PFSK-1 (cell line): ENCODE measurements at regions not wholly inside any gene's neighbourhood (a gene's known extent, or its start where the extent isn't known, plus 50 kb on each side); places are given as distances from the start of the nearest gene placed in this dataset.

Experiments used
- FOXP2 ChIP-seq: optimal IDR thresholded peaks from 2 replicates; pipeline ENCODE3; 2011; ENCODE audit warnings: borderline replicate concordance, control low read depth, inconsistent platforms; ENCODE audit not compliant: insufficient read depth; ENCODE audit errors: extremely low read length, extremely low read depth
- POLR2AphosphoS5 ChIP-seq: IDR thresholded peaks from 2 replicates; pipeline ENCODE4 v1.6.1; 2012; ENCODE audit warnings: low read depth, mild to moderate bottlenecking, control low read depth, low read length, moderate library complexity
- REST ChIP-seq, 2 experiments: IDR thresholded peaks; 2 replicates each; pipeline versions ENCODE4 v1.6.1 to v1.8.0; 2011 to 2012; ENCODE audit warnings: low read depth in 2 of 2, low read length in 2 of 2, control low read depth in 1 of 2, inconsistent platforms in 1 of 2, mild to moderate bottlenecking in 1 of 2, moderate library complexity in 1 of 2; ENCODE audit not compliant: insufficient read depth in 1 of 2
- SIN3A ChIP-seq: IDR thresholded peaks from 2 replicates; pipeline ENCODE4 v1.6.1; 2012; ENCODE audit warnings: mild to moderate bottlenecking, low read length, moderate library complexity, borderline replicate concordance; ENCODE audit not compliant: insufficient read depth
- TAF1 ChIP-seq: IDR thresholded peaks from 2 replicates; pipeline ENCODE4 v1.6.1; 2012; ENCODE audit warnings: low read length, control low read depth, borderline replicate concordance; ENCODE audit not compliant: insufficient read depth

- TF ChIP-seq REST (IDR thresholded peaks at IDR 0.05; ENCODE audit: insufficient read depth in 1 of 2, low read depth in 2 of 2, low read length in 2 of 2) (no peak), SIN3A (no peak), TAF1 (no peak), FOXP2 (no peak), POLR2AphosphoS5 (no peak)
Observed at GRCh38 chr12:19620222-19620621, 180.9 kb downstream of the AEBP2 start.

DNA sequence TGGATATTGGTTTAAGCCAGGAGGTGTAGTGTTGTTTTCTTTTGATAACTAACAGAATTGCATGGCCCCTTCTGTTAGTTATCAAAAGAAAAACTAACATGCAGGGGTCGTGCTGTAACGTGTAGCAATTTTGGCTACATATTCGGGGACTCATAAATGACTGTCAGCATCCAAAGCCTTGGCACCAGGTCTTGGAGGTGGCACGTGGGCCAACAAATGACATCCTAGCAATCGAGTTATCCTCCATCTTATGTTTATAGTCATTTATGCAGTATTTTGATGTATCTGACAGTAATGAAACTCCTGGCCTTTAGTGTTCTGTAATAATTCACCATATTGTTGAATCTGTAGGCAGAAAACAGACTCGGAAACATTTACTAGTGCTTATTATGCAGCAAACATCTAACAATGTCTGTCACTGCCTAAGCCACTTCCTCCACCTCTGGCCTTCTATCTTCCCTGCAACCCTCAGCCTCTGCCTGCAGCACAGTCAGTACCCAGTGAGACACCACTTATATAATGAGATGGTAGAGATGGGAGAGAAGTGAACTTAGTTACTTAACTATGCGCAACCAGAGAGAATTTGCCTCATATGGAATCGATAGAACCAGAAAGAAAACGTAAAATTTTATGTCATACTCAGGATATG, 184.6 kb downstream of the AEBP2 start:
- no peak for TF ChIP-seq FOXP2
- TF ChIP-seq TAF1: no peak
- no peak for TF ChIP-seq REST (IDR thresholded peaks at IDR 0.05; ENCODE audit: insufficient read depth in 1 of 2, low read depth in 2 of 2, low read length in 2 of 2)
- no peak for TF ChIP-seq SIN3A
- TF ChIP-seq POLR2AphosphoS5: no peak

- TF ChIP-seq SIN3A (no peak), FOXP2 (no peak), REST (IDR thresholded peaks at IDR 0.05; ENCODE audit: insufficient read depth in 1 of 2, low read depth in 2 of 2, low read length in 2 of 2) (no peak), TAF1 (no peak), POLR2AphosphoS5 (no peak)
Observed at GRCh38 chr12:19624491-19624890, 185.2 kb downstream of the AEBP2 start.

GRCh38 chr12:19627719-19628118, 188.4 kb downstream of the AEBP2 start:
- no peak for TF ChIP-seq SIN3A
- no peak for TF ChIP-seq REST (IDR thresholded peaks at IDR 0.05; ENCODE audit: insufficient read depth in 1 of 2, low read depth in 2 of 2, low read length in 2 of 2)
- no peak for TF ChIP-seq FOXP2
- TF ChIP-seq POLR2AphosphoS5: no peak
- no peak for TF ChIP-seq TAF1

DNA sequence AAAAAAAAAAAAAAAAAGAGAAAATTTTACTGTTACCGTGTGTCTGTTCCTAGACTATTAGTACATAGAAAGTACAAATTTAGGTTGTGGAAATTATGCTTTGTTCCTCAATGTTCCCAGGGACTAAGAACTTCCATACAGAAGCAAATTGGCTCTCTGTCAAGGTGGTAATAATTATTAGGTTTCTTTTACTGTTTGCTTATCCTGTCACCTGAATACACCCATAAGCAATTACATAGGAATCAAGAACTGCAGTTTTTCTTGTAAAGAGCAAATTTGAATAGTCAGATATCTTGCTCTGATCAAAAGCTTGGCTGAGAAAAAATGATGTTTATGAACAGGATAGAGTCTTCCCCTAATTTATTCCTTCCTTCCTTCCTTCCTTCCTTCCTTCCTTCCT, 191.2 kb downstream of the AEBP2 start:
- TF ChIP-seq TAF1 (no peak), SIN3A (no peak), POLR2AphosphoS5 (no peak), FOXP2 (no peak), REST (IDR thresholded peaks at IDR 0.05; ENCODE audit: insufficient read depth in 1 of 2, low read depth in 2 of 2, low read length in 2 of 2) (no peak)
